ENCODE measurements at regions not wholly inside any gene's neighbourhood (a gene's known extent, or its start where the extent isn't known, plus 50 kb on each side); places are given as distances from the start of the nearest gene placed in this dataset.

GRCh38 chr5:38718771-38719391 lies 126.9 kb upstream of the OSMR start:
- TF ChIP-seq ZSCAN16 (tag by site-specific recombination; IDR thresholded peaks at IDR 0.05) (no peak), OVOL3 (tag by site-specific recombination; IDR thresholded peaks at IDR 0.05) (no peak), SP2 (tag by site-specific recombination; IDR thresholded peaks at IDR 0.05) (no peak), ZNF580 (tag by site-specific recombination; IDR thresholded peaks at IDR 0.05) (no peak), GLI2 (tag by site-specific recombination; IDR thresholded peaks at IDR 0.05; ENCODE audit: borderline replicate concordance, low read depth) (no peak), YY1 (tag by site-specific recombination; IDR thresholded peaks at IDR 0.05) (no peak), ZNF23 (tag by site-specific recombination; IDR thresholded peaks at IDR 0.05; ENCODE audit: borderline replicate concordance) (no peak), REPIN1 (tag by site-specific recombination; IDR thresholded peaks at IDR 0.05; ENCODE audit: low read depth) (no peak), ZNF248 (tag by site-specific recombination; IDR thresholded peaks at IDR 0.05) (no peak), MYNN (tag by site-specific recombination; IDR thresholded peaks at IDR 0.05; ENCODE audit: borderline replicate concordance) (no peak), ZNF148 (tag by site-specific recombination; IDR thresholded peaks at IDR 0.05; ENCODE audit: borderline replicate concordance) (no peak)
- TF ChIP-seq, protein P1, sequence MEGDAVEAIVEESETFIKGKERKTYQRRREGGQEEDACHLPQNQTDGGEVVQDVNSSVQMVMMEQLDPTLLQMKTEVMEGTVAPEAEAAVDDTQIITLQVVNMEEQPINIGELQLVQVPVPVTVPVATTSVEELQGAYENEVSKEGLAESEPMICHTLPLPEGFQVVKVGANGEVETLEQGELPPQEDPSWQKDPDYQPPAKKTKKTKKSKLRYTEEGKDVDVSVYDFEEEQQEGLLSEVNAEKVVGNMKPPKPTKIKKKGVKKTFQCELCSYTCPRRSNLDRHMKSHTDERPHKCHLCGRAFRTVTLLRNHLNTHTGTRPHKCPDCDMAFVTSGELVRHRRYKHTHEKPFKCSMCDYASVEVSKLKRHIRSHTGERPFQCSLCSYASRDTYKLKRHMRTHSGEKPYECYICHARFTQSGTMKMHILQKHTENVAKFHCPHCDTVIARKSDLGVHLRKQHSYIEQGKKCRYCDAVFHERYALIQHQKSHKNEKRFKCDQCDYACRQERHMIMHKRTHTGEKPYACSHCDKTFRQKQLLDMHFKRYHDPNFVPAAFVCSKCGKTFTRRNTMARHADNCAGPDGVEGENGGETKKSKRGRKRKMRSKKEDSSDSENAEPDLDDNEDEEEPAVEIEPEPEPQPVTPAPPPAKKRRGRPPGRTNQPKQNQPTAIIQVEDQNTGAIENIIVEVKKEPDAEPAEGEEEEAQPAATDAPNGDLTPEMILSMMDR (tag by site-specific recombination; IDR thresholded peaks at IDR 0.05) = no peak
- TF ChIP-seq, protein P2, sequence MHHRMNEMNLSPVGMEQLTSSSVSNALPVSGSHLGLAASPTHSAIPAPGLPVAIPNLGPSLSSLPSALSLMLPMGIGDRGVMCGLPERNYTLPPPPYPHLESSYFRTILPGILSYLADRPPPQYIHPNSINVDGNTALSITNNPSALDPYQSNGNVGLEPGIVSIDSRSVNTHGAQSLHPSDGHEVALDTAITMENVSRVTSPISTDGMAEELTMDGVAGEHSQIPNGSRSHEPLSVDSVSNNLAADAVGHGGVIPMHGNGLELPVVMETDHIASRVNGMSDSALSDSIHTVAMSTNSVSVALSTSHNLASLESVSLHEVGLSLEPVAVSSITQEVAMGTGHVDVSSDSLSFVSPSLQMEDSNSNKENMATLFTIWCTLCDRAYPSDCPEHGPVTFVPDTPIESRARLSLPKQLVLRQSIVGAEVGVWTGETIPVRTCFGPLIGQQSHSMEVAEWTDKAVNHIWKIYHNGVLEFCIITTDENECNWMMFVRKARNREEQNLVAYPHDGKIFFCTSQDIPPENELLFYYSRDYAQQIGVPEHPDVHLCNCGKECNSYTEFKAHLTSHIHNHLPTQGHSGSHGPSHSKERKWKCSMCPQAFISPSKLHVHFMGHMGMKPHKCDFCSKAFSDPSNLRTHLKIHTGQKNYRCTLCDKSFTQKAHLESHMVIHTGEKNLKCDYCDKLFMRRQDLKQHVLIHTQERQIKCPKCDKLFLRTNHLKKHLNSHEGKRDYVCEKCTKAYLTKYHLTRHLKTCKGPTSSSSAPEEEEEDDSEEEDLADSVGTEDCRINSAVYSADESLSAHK (tag by site-specific recombination; IDR thresholded peaks at IDR 0.05) = no peak
